ENCODE measurements at regions not wholly inside any gene's neighbourhood (a gene's known extent, or its start where the extent isn't known, plus 50 kb on each side); places are given as distances from the start of the nearest gene placed in this dataset.

DNA sequence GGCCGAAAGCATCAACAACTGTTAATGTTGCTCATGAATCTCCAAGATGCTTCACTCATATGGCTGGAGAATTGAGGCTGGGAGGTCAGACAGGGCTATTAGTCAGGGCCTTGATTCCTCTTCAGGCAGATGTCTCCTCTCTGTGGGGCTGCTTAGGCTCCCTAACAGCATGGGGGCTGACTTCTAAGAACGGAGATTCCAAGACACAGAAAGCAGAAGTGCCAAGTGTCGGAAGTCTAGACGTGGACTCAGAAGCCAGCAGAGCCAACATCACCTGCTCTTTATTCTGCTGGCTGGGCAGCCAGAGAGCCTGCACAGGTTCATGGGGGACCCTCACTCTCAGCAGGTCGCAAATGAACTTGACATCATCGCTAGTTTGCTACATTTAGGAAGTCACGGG lies 279.8 kb downstream of the CDH26 start:
- Histone ChIP-seq H3K27me3 (ENCODE audit: control insufficient read depth, insufficient read depth, low read length, poor library complexity, severe bottlenecking) (no peaks in the 10 kb centered on the region), H3K36me3 (ENCODE audit: control insufficient read depth, insufficient read depth, low read length) (no peaks in the 10 kb centered on the region), H3K27ac (ENCODE audit: insufficient read depth, low read depth, low read length, poor library complexity, severe bottlenecking) (no peak overlapping the region), H3K4me3 (ENCODE audit: insufficient read depth, low read depth, low read length) (no peak overlapping the region), H3K4me1 (ENCODE audit: control insufficient read depth, insufficient read depth, low read length) (no peaks in the 10 kb centered on the region), H3K9me3 (ENCODE audit: control insufficient read depth, low read length) (no peaks in the 10 kb centered on the region)
- 85 to 86% methylated on average over 7 of the region's 7 CpGs for WGBS, 2 experiments

- Histone ChIP-seq H3K9me3 (ENCODE audit: control insufficient read depth, low read length) (no peaks in the 10 kb centered on the region), H3K36me3 (ENCODE audit: control insufficient read depth, insufficient read depth, low read length) (no peaks in the 10 kb centered on the region)
- 89 to 91% methylated on average over 11 of the region's 11 CpGs for WGBS, 2 experiments
Observed at GRCh38 chr20:60238992-60239660, 280.9 kb downstream of the CDH26 start.

GRCh38 chr20:60239956-60240355 lies 281.7 kb downstream of the CDH26 start:
- WGBS, 2 experiments: 81 to 85% methylated on average over 12 of the region's 12 CpGs
- Histone ChIP-seq H3K9me3 (ENCODE audit: control insufficient read depth, low read length) (no peaks in the 10 kb centered on the region), H3K4me1 (ENCODE audit: control insufficient read depth, insufficient read depth, low read length) (no peaks in the 10 kb centered on the region), H3K36me3 (ENCODE audit: control insufficient read depth, insufficient read depth, low read length) (no peaks in the 10 kb centered on the region), H3K27me3 (ENCODE audit: control insufficient read depth, insufficient read depth, low read length, poor library complexity, severe bottlenecking) (no peaks in the 10 kb centered on the region), H3K27ac (ENCODE audit: insufficient read depth, low read depth, low read length, poor library complexity, severe bottlenecking) (no peak overlapping the region), H3K4me3 (ENCODE audit: insufficient read depth, low read depth, low read length) (no peak overlapping the region)

More at GRCh38 chr20:60238992-60239660, 280.9 kb downstream of the CDH26 start:
- Histone ChIP-seq H3K27ac (ENCODE audit: insufficient read depth, low read depth, low read length, poor library complexity, severe bottlenecking) (no peak overlapping the region), H3K4me1 (ENCODE audit: control insufficient read depth, insufficient read depth, low read length) (no peaks in the 10 kb centered on the region), H3K4me3 (ENCODE audit: insufficient read depth, low read depth, low read length) (no peak overlapping the region), H3K27me3 (ENCODE audit: control insufficient read depth, insufficient read depth, low read length, poor library complexity, severe bottlenecking) (no peaks in the 10 kb centered on the region)

GRCh38 chr20:60240415-60240814 lies 282.2 kb downstream of the CDH26 start:
- H3K9me3 ChIP-seq (ENCODE audit: control insufficient read depth, low read length): no peaks in the 10 kb centered on the region
- H3K4me3 ChIP-seq (ENCODE audit: insufficient read depth, low read depth, low read length): no peak overlapping the region
- H3K36me3 ChIP-seq (ENCODE audit: control insufficient read depth, insufficient read depth, low read length): no peaks in the 10 kb centered on the region
- 87 to 92% methylated on average over 7 of the region's 7 CpGs for WGBS, 2 experiments
- H3K27me3 ChIP-seq (ENCODE audit: control insufficient read depth, insufficient read depth, low read length, poor library complexity, severe bottlenecking): no peaks in the 10 kb centered on the region
- H3K27ac ChIP-seq (ENCODE audit: insufficient read depth, low read depth, low read length, poor library complexity, severe bottlenecking): no peak overlapping the region
- H3K4me1 ChIP-seq (ENCODE audit: control insufficient read depth, insufficient read depth, low read length): no peaks in the 10 kb centered on the region

- H3K9me3 ChIP-seq (ENCODE audit: control insufficient read depth, low read length): no peaks in the 10 kb centered on the region
- no peaks in the 10 kb centered on the region for H3K27me3 ChIP-seq (ENCODE audit: control insufficient read depth, insufficient read depth, low read length, poor library complexity, severe bottlenecking)
- 89 to 93% methylated on average over 8 of the region's 8 CpGs for WGBS, 2 experiments
- H3K27ac ChIP-seq (ENCODE audit: insufficient read depth, low read depth, low read length, poor library complexity, severe bottlenecking): no peak overlapping the region
- H3K4me3 ChIP-seq (ENCODE audit: insufficient read depth, low read depth, low read length): no peak overlapping the region
- H3K4me1 ChIP-seq (ENCODE audit: control insufficient read depth, insufficient read depth, low read length): no peaks in the 10 kb centered on the region
- no peaks in the 10 kb centered on the region for H3K36me3 ChIP-seq (ENCODE audit: control insufficient read depth, insufficient read depth, low read length)
Observed at GRCh38 chr20:60240986-60241385, 282.8 kb downstream of the CDH26 start.

GRCh38 chr20:60242836-60243505 lies 284.7 kb downstream of the CDH26 start:
- H3K9me3 ChIP-seq (ENCODE audit: control insufficient read depth, low read length): no peaks in the 10 kb centered on the region
- H3K27ac ChIP-seq (ENCODE audit: insufficient read depth, low read depth, low read length, poor library complexity, severe bottlenecking): no peak overlapping the region
- H3K36me3 ChIP-seq (ENCODE audit: control insufficient read depth, insufficient read depth, low read length): no peaks in the 10 kb centered on the region
- H3K4me3 ChIP-seq (ENCODE audit: insufficient read depth, low read depth, low read length): no peak overlapping the region
- H3K27me3 ChIP-seq (ENCODE audit: control insufficient read depth, insufficient read depth, low read length, poor library complexity, severe bottlenecking): no peaks in the 10 kb centered on the region
- 93 to 96% methylated on average over 3 of the region's 4 CpGs for WGBS, 2 experiments
- no peaks in the 10 kb centered on the region for H3K4me1 ChIP-seq (ENCODE audit: control insufficient read depth, insufficient read depth, low read length)

DNA sequence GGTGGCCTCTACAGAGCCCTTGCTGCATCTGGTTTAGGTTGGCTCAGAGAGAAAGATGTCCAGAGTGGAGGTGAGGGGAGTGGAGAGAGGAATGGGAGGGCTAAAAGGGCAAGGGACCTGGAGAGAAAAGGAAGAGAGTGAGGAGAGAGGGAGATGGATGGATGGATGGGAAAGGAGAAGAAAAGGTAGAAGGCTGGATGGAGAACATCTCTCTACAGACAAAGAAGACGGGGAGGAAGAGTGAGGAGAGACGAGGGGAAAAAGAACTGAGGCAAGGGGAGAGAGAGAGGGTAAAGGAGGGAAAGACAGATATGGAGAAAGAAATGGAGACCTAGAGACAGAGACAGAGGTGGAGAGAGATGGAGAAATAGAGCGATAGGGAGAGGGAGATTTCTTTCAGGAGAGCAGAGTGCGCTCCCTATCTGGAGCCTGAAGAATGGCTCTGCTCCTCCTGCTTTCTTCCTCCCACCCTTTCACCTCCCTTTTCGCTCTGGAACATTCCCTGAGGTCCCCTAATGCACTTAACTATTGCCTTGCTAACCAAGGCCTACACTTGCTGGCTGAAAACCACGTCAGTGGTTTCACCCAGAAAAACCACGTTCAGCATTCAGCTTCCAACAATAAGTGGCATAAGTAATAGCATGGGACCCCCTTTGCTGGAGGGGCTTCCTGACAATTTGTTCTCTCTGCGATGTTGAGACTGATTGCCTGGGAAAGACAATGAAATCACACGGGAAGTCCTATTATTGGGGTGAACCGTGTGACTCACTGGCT lies 286.3 kb downstream of the CDH26 start:
- Histone ChIP-seq H3K36me3 (ENCODE audit: control insufficient read depth, insufficient read depth, low read length) (no peaks in the 10 kb centered on the region), H3K4me1 (ENCODE audit: control insufficient read depth, insufficient read depth, low read length) (no peaks in the 10 kb centered on the region)
- 92 to 94% methylated on average over 10 of the region's 10 CpGs for WGBS, 2 experiments

DNA sequence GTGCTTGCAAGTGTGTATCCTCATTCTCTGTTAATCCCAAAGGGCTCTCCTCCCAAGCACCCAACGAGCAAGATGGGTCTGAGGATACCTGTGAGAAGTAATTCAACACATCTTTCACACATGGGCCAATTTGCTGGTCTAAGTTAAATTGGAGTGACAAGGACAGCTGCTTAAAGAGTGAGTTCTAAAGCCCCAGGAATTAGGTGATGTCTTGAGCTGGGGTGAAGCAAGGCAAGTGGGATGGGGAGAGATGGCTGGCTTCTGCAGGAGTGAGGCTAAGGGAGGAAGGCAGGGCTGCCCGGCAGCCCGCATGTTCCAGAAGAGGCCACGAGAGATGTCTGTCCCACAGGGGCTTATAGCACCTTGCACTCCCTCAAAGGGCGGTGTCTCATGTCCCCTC lies 288.5 kb downstream of the CDH26 start:
- Histone ChIP-seq H3K36me3 (ENCODE audit: control insufficient read depth, insufficient read depth, low read length) (no peaks in the 10 kb centered on the region), H3K4me1 (ENCODE audit: control insufficient read depth, insufficient read depth, low read length) (no peaks in the 10 kb centered on the region), H3K27me3 (ENCODE audit: control insufficient read depth, insufficient read depth, low read length, poor library complexity, severe bottlenecking) (no peaks in the 10 kb centered on the region), H3K27ac (ENCODE audit: insufficient read depth, low read depth, low read length, poor library complexity, severe bottlenecking) (no peak overlapping the region), H3K4me3 (ENCODE audit: insufficient read depth, low read depth, low read length) (no peak overlapping the region), H3K9me3 (ENCODE audit: control insufficient read depth, low read length) (no peaks in the 10 kb centered on the region)
- WGBS, 2 experiments: 93 to 96% methylated on average over 5 of the region's 5 CpGs

More for the DNA sequence above, 286.3 kb downstream of the CDH26 start:
- Histone ChIP-seq H3K9me3 (ENCODE audit: control insufficient read depth, low read length) (no peaks in the 10 kb centered on the region), H3K27ac (ENCODE audit: insufficient read depth, low read depth, low read length, poor library complexity, severe bottlenecking) (no peak overlapping the region), H3K4me3 (ENCODE audit: insufficient read depth, low read depth, low read length) (no peak overlapping the region), H3K27me3 (ENCODE audit: control insufficient read depth, insufficient read depth, low read length, poor library complexity, severe bottlenecking) (no peaks in the 10 kb centered on the region)

- Histone ChIP-seq H3K4me3 (ENCODE audit: insufficient read depth, low read depth, low read length) (no peak overlapping the region), H3K36me3 (ENCODE audit: control insufficient read depth, insufficient read depth, low read length) (no peaks in the 10 kb centered on the region), H3K27me3 (ENCODE audit: control insufficient read depth, insufficient read depth, low read length, poor library complexity, severe bottlenecking) (no peaks in the 10 kb centered on the region), H3K9me3 (ENCODE audit: control insufficient read depth, low read length) (no peaks in the 10 kb centered on the region), H3K27ac (ENCODE audit: insufficient read depth, low read depth, low read length, poor library complexity, severe bottlenecking) (no peak overlapping the region), H3K4me1 (ENCODE audit: control insufficient read depth, insufficient read depth, low read length) (no peaks in the 10 kb centered on the region)
- 82 to 83% methylated on average over 8 of the region's 8 CpGs for WGBS, 2 experiments
Observed at GRCh38 chr20:60249436-60249835, 291.2 kb downstream of the CDH26 start.

GRCh38 chr20:60250251-60250650 lies 292.0 kb downstream of the CDH26 start:
- Histone ChIP-seq H3K36me3 (ENCODE audit: control insufficient read depth, insufficient read depth, low read length) (no peaks in the 10 kb centered on the region), H3K4me3 (ENCODE audit: insufficient read depth, low read depth, low read length) (no peak overlapping the region), H3K9me3 (ENCODE audit: control insufficient read depth, low read length) (no peaks in the 10 kb centered on the region), H3K4me1 (ENCODE audit: control insufficient read depth, insufficient read depth, low read length) (no peaks in the 10 kb centered on the region), H3K27me3 (ENCODE audit: control insufficient read depth, insufficient read depth, low read length, poor library complexity, severe bottlenecking) (no peaks in the 10 kb centered on the region), H3K27ac (ENCODE audit: insufficient read depth, low read depth, low read length, poor library complexity, severe bottlenecking) (no peak overlapping the region)
- WGBS, 2 experiments: 97% methylated on average over 5 of the region's 5 CpGs
